ENCODE measurements at regions not wholly inside any gene's neighbourhood (a gene's known extent, or its start where the extent isn't known, plus 50 kb on each side); places are given as distances from the start of the nearest gene placed in this dataset.
A peak's percentile ranks its signal among the peaks of the same experiment; 100 is the strongest.
"Not testable (repeated sequence)": the region's sequence is repeated elsewhere in the genome, so short reads cannot be mapped to it uniquely, and the experiment has no call there.

- peak; percentile 66 for DNase-seq
These were observed 182.7 kb downstream of the TBX18 start for GRCh38 chr6:84581494-84582259.

GRCh38 chr6:84579404-84579803 is 185.0 kb downstream of the TBX18 start:
- no peak for DNase-seq

- no peak for DNase-seq
These were observed 188.4 kb downstream of the TBX18 start for GRCh38 chr6:84576029-84576428.

- peak; percentile 65 for DNase-seq
These were observed 189.1 kb downstream of the TBX18 start for GRCh38 chr6:84575264-84575663.

- DNase-seq, result no peak
These were observed 194.5 kb downstream of the TBX18 start for GRCh38 chr6:84569882-84570281.

GRCh38 chr6:84568971-84569370 is 195.4 kb downstream of the TBX18 start:
- DNase-seq, result peak; percentile 61

GRCh38 chr6:84565718-84566117 is 198.7 kb downstream of the TBX18 start:
- not testable (repeated sequence) for DNase-seq

DNA sequence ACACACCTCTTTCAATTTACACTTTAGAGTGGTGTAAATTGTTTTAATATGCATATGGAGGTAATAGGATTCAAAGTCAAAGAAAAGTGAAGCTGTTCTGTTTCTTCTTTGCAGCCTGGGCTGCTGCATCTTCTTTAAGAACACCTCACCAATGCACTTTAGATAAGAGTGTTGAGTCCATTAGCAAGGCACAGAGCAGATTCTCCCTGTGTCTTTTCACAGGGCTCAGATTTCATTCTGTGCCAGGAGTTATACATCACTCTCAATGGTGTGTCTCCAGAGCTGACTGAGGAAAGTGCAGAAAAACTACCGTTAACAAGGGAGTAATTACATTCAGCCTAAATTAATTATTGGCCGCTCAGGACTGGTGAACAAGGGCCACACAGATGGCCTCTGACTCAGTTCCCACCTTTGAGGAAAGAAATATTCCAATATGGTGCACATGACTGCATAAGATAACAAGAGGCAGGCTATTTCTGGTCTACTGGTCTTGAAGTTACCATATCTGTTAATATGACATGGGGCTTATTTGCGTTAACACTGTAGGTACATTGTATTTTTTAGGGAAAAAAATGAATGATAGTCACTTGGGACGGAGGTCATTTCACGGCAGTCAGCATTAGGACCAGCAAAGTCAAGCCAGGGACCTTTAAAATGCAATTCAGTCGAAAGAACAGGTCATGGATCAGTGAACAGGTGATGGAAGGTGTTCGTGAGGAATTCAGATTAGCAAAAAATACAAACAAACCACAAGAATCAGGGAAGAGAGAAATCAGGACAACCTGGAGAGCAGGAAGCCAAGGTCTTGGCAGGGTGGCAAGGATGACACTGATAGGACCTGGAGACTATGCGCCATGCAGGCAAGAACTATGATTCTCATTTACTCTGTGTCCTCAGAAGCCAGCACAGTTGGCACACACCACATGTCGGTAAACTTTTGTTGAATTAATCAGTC is 203.7 kb downstream of the TBX18 start:
- no peak for DNase-seq

DNA sequence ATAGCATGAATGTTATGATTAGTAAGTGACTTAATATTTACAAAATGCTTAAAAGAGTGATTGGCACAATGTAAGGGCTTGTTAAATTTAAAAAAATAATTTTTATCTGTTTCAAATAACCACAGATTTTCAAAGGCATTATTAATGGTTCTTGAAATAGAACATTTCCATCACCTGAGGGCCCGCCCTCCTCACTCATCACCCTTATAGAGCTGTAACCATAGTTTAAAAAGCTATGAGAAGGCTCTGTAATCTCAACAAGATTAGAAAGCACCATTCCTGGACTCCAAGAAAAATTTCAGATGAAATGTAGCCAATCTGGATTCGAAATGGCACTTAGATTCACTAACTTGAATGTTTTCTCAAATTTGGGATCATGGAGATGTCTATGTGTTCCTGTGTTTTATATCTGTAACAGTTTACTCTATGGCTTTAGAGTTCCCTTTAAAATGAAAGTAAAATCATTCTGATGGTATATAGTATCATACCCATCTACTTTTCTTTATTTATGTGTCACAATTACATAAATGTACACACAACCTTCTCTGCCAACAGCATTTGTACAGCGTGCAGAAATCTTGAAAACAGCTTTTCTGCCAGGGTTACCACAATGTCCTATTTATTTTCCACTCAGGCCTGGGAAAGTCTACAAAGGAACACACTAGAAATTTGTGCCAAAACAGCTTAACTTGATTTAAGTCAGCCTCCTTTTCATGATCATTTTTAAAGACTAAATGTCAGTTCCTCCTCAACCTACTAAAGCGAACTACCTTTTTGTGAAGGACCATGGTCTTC is 207.7 kb downstream of the TBX18 start:
- DNase-seq, result no peak

- DNase-seq, result peak; percentile 25
These were observed 209.7 kb downstream of the TBX18 start for GRCh38 chr6:84554706-84555105.

DNA sequence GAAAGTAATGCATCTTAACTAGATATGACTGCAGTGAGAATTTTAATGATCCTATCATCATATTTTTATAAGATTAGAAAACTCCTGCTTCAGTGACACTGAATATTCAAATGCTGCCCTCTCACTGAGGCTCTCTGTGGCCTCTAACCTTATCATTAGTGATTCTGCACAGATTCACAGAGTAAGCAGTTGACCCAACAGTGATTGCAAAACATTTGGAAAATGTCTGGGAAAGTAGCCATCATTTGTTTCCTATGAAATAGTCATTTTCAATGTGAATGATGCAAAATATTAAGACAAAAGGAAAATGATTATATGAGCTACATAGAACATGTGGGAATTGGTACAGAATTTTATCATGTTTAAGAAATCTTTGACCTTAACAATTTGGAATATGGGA is 210.3 kb downstream of the TBX18 start:
- peak; percentile 20 for DNase-seq

- DNase-seq, result no peak
These were observed 210.9 kb downstream of the TBX18 start for GRCh38 chr6:84553527-84553926.

- DNase-seq, result no peak
These were observed 212.6 kb downstream of the TBX18 start for GRCh38 chr6:84551797-84552196.

- no peak for DNase-seq
These were observed 214.5 kb downstream of the TBX18 start for GRCh38 chr6:84549917-84550316.

GRCh38 chr6:84547341-84547801 is 217.0 kb downstream of the TBX18 start:
- DNase-seq, result peak; percentile 64

GRCh38 chr6:84546427-84546914 is 217.9 kb downstream of the TBX18 start:
- DNase-seq, result peak; percentile 49

DNA sequence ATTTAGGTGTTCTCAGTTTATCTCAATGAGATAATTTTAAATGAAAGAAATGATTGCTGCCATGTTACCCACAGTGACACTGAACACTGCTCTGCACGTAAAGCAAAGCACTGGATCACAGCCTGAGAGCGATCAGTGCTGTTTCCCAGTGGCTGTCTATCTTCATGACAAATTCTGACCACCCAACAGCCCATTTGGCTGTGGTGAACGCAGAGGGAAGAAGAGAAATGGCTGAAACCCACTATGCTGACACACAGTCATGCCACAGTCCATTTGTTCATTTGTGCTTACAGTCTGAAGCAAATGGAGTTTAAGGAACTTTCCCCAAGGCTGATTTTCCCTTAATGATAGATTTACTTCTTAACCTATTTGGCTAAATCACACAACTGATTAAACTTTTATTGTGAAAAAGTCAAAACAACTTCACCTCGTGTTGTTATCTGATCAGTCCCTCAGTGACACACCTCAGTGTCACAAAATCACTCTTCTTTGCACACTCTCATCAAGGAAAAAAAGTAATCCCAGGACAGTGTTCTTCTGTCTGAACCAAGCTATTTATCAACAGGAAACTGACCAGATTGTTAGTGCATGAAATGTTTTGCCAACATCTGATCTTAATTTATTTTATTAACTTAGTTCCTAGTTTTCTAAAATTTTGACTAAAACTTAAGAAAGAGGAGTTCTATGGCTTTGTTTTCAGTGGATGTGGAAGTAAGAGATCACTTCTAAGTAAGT is 225.1 kb downstream of the TBX18 start:
- no peak for DNase-seq

GRCh38 chr6:84536885-84537638 is 227.3 kb downstream of the TBX18 start:
- DNase-seq, result no peak

DNA sequence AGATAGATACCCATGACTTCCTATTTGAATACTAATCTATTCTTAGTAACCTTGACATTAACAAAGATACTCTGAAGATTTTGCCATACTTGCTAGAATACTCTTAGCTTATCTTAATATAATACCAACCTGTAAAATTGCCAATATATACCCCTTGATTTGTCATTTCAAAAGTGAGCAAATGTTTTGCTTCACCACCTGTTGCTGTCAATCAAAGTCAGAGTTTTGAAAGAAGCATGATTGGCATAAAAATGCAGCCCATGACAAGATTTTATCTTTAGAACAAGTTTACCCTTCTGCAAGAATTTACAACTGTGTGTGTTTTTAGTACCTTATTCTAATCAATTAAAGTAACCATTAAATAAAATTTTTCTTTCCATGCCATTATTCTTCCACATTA is 236.2 kb downstream of the TBX18 start:
- DNase-seq, result no peak

DNA sequence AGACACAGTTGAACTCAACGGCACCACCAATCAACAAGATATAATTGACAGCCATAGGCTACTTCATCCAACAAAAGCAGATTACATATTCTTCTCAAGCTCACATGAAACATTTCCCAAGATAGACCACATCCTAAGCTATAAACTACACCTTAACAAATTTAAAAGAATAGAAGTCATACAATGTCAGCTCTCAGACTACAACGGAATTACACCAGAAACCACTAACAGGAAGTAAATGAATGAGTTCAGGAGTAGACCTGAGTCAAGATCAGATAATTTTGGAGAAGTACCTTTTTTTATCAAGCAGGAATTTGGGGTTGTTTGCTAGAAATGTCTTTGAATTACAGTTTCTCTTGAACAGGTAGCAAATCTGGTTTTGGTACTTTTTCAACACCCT is 237.8 kb downstream of the TBX18 start:
- DNase-seq, result no peak

DNA sequence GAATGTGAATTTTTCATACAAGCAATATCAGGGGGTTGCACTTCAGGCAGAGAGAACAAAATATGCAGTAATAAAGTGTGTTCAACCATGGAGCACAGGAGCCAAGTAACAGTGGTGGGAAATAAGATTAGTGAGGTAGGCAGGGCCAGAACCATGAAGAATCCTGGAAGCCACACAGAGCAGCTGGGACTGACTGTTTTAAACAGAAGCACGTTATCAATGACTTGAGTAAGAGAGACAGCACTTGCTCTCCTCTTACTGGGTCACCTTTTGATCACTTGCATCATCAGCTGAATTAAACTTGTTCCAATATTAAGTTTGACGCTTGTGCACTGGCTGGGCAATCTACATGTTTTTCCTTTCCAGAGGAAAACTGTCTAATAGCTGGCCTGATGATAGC is 238.5 kb downstream of the TBX18 start:
- no peak for DNase-seq

All from fibroblast of skin of back (primary cell).